H9 (cell line): ENCODE measurements at regions not wholly inside any gene's neighbourhood (a gene's known extent, or its start where the extent isn't known, plus 50 kb on each side); places are given as distances from the start of the nearest gene placed in this dataset.

Source experiments
- DNase-seq: peaks from one replicate; pipeline ENCODE4 v3.0.0-alpha.2; 2017
- H2AFZ ChIP-seq: one replicate; pipeline ENCODE4 v1.6.1; 2013; ENCODE audit warnings: mild to moderate bottlenecking, low read length, control low read depth, moderate library complexity
- H2AK5ac ChIP-seq: 2 replicates; pipeline ENCODE4 v1.6.1; 2013; ENCODE audit warnings: low read length, control low read depth, mixed read lengths; ENCODE audit not compliant: insufficient read length
- H2BK120ac ChIP-seq: one replicate; pipeline ENCODE4 v1.6.1; 2013; ENCODE audit warnings: low read depth, mild to moderate bottlenecking, low read length, control low read depth, inconsistent platforms; ENCODE audit not compliant: poor library complexity, severe bottlenecking
- H2BK12ac ChIP-seq: 2 replicates; pipeline ENCODE4 v1.6.1; 2013; ENCODE audit warnings: low read length, control low read depth, mixed read lengths, low read depth; ENCODE audit not compliant: insufficient read length
- H2BK15ac ChIP-seq: 2 replicates; pipeline ENCODE4 v1.6.1; 2013; ENCODE audit warnings: low read depth, low read length, control low read depth
- H2BK20ac ChIP-seq: one replicate; pipeline ENCODE4 v1.6.1; 2013; ENCODE audit warnings: low read depth, mild to moderate bottlenecking, low read length, control low read depth, inconsistent platforms; ENCODE audit not compliant: poor library complexity, severe bottlenecking
- H2BK5ac ChIP-seq: 2 replicates; pipeline ENCODE4 v1.6.1; 2013; ENCODE audit warnings: low read length, control low read depth, mixed read lengths; ENCODE audit not compliant: insufficient read length
- H3K14ac ChIP-seq: 2 replicates; pipeline ENCODE4 v1.6.1; 2013; ENCODE audit warnings: low read length, control low read depth; ENCODE audit not compliant: insufficient read depth
- H3K18ac ChIP-seq: 2 replicates; pipeline ENCODE4 v1.6.1; 2013; ENCODE audit warnings: low read depth, mild to moderate bottlenecking, mixed read lengths, low read length, control low read depth; ENCODE audit not compliant: insufficient read length
- H3K23ac ChIP-seq: 2 replicates; pipeline ENCODE4 v1.6.1; 2013; ENCODE audit warnings: low read length, control low read depth, mixed read lengths, low read depth; ENCODE audit not compliant: insufficient read length
- H3K23me2 ChIP-seq: 2 replicates; pipeline ENCODE4 v1.6.1; 2013; ENCODE audit warnings: low read depth, mild to moderate bottlenecking, mixed read lengths, low read length, control low read depth; ENCODE audit not compliant: insufficient read length, poor library complexity, severe bottlenecking
- H3K27ac ChIP-seq: 2 replicates; pipeline ENCODE4 v1.5.1; 2013; ENCODE audit warnings: low read length, control low read depth, mixed read lengths, low read depth; ENCODE audit not compliant: insufficient read length
- H3K27me3 ChIP-seq: 2 replicates; pipeline ENCODE4 v1.6.1; 2013; ENCODE audit warnings: low read length, control low read depth, inconsistent platforms; ENCODE audit not compliant: insufficient read depth
- H3K4ac ChIP-seq: 2 replicates; pipeline ENCODE4 v1.6.1; 2013; ENCODE audit warnings: low read depth, mild to moderate bottlenecking, control low read depth, inconsistent platforms, low read length, moderate library complexity
- H3K4me1 ChIP-seq: 2 replicates; pipeline ENCODE4 v1.6.1; 2013; ENCODE audit warnings: low read length, control low read depth, inconsistent platforms; ENCODE audit not compliant: insufficient read depth
- H3K4me2 ChIP-seq: 2 replicates; pipeline ENCODE4 v1.6.1; 2013; ENCODE audit warnings: low read length, control low read depth, mixed read lengths; ENCODE audit not compliant: insufficient read length, insufficient read depth
- H3K56ac ChIP-seq: 2 replicates; pipeline ENCODE4 v1.6.1; 2013; ENCODE audit warnings: low read depth, mild to moderate bottlenecking, mixed read lengths, low read length, control low read depth; ENCODE audit not compliant: insufficient read length
- H3K79me1 ChIP-seq: 2 replicates; pipeline ENCODE4 v1.6.1; 2013; ENCODE audit warnings: low read depth, mild to moderate bottlenecking, moderate library complexity, low read length, control low read depth, inconsistent platforms; ENCODE audit not compliant: insufficient read depth, poor library complexity, severe bottlenecking
- H3K79me2 ChIP-seq: 2 replicates; pipeline ENCODE4 v1.6.1; 2013; ENCODE audit warnings: low read length, control low read depth, inconsistent platforms; ENCODE audit not compliant: insufficient read depth
- H3K9ac ChIP-seq: 2 replicates; pipeline ENCODE4 v1.6.1; 2013; ENCODE audit warnings: low read length, control low read depth, mixed read lengths; ENCODE audit not compliant: insufficient read length; ENCODE audit errors: extremely low read depth
- H3K9me3 ChIP-seq: one replicate; pipeline ENCODE4 v1.6.1; 2013; ENCODE audit warnings: low read depth, low read length, inconsistent platforms; ENCODE audit not compliant: control insufficient read depth
- H3T11ph ChIP-seq: one replicate; pipeline ENCODE4 v1.6.1; 2013; ENCODE audit warnings: mild to moderate bottlenecking, low read length, control low read depth, inconsistent platforms
- H4K20me1 ChIP-seq: one replicate; pipeline ENCODE4 v1.6.1; 2013; ENCODE audit not compliant: control insufficient read depth, insufficient read length, insufficient read depth
- H4K5ac ChIP-seq: 2 replicates; pipeline ENCODE4 v1.6.1; 2013; ENCODE audit warnings: low read depth, mild to moderate bottlenecking, mixed read lengths, low read length, control low read depth; ENCODE audit not compliant: insufficient read length
- H4K8ac ChIP-seq: replicated peaks from 2 replicates; pipeline ENCODE4 v1.6.1; 2013; ENCODE audit warnings: low read length, control low read depth, mixed read lengths, low read depth; ENCODE audit not compliant: insufficient read length
- H4K91ac ChIP-seq: 2 replicates; pipeline ENCODE4 v1.6.1; 2013; ENCODE audit warnings: low read depth, mild to moderate bottlenecking, moderate library complexity, mixed read lengths, low read length, control low read depth; ENCODE audit not compliant: insufficient read length
- H3K27ac Mint-ChIP-seq, 3 experiments: 2 replicates in 2 of 3; 3 replicates in 1 of 3; pipeline ENCODE4 v1.8.0; 2020 to 2021; ENCODE audit warnings: mixed read lengths in 3 of 3, mild to moderate bottlenecking in 1 of 3, moderate library complexity in 1 of 3
- H3K27me3 Mint-ChIP-seq: 2 replicates; pipeline ENCODE4 v1.8.0; 2021; ENCODE audit warnings: low read depth, mild to moderate bottlenecking, moderate library complexity, mixed read lengths
- H3K36me3 Mint-ChIP-seq, 3 experiments: 2 replicates in 2 of 3; 3 replicates in 1 of 3; pipeline ENCODE4 v1.8.0; 2020 to 2021; ENCODE audit warnings: low read depth in 3 of 3, mixed read lengths in 3 of 3; ENCODE audit not compliant: insufficient read depth in 1 of 3
- H3K4me1 Mint-ChIP-seq, 2 experiments: 2 replicates each; pipeline ENCODE4 v1.8.0; 2020; ENCODE audit warnings: mixed read lengths in 2 of 2
- H3K4me3 Mint-ChIP-seq, 2 experiments: 2 replicates in 1 of 2; 3 replicates in 1 of 2; pipeline ENCODE4 v1.8.0; 2020 to 2021; ENCODE audit warnings: mild to moderate bottlenecking in 2 of 2, mixed read lengths in 2 of 2, moderate library complexity in 1 of 2
- H3K9me3 Mint-ChIP-seq, 2 experiments: 2 replicates in 1 of 2; 3 replicates in 1 of 2; pipeline ENCODE4 v1.8.0; 2020; ENCODE audit warnings: mild to moderate bottlenecking in 2 of 2, mixed read lengths in 2 of 2, moderate library complexity in 1 of 2
- WGBS: extraction: QIAGEN DNeasy Blood & Tissue Kit; methylation state at CpG from one replicate; pipeline ENCODE4 v1.1.7; 2013; ENCODE audit warnings: missing lambda C conversion rate, low lambda C conversion rate, mixed read lengths; ENCODE audit not compliant: insufficient read length; ENCODE audit errors: extremely low coverage; 5-methylcytosine and 5-hydroxymethylcytosine counted together
- TF ChIP-seq, protein P1 (sequence below): fragments of 200-600 bp; sonication (generic); conservative IDR thresholded peaks from 3 replicates; pipeline ENCODE4 v1.8.0; 2021; ENCODE audit warnings: antibody characterized with exemption, mild to moderate bottlenecking

DNA sequence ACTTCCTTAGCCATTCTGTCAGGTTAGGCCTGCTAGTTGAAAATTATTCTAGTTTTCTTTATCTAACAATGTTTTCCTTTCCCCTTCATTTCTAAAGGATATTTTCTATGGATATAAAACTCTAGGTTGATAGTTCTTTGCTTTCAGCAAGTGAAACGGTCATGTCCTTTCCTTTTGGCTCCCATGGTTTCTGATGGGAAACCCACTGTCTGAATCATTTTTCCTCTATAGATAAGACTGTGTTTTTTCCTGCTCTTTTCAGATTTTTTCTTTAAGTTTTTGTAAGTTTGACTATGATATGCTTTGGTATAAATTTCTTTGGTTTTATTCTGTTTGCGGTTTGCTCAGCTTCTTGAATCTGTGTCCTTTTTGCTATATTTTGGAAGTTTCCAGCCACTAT, 800.9 kb downstream of the USP25 start:
- Mint-ChIP-seq H3K36me3 (peaks cover 5 to 15% (median 8%) of the 10 kb centered on the region in 3 experiments; a peak in 4 of 7 replicates), H3K4me3 (no peak overlapping the region), H3K9me3 (peaks cover 15 to 18% of the 10 kb centered on the region in 2 experiments), H3K27me3 (no peaks in the 10 kb centered on the region), H3K4me1 (peaks cover 6 to 7% of the 10 kb centered on the region in 2 experiments), H3K27ac (no peak overlapping the region)
- Histone ChIP-seq H3K18ac (no peak overlapping the region), H3K79me1 (no peaks in the 10 kb centered on the region), H3K4me1 (no peaks in the 10 kb centered on the region), H2BK20ac (no peak overlapping the region), H3K23ac (no peak overlapping the region), H3K9me3 (no peaks in the 10 kb centered on the region), H3K79me2 (no peaks in the 10 kb centered on the region), H3K23me2 (no peaks in the 10 kb centered on the region), H3K4me2 (no peak overlapping the region), H2BK15ac (no peak overlapping the region), H3K14ac (no peak overlapping the region), H3K27ac (no peak overlapping the region), H3K4ac (no peak overlapping the region), H2BK120ac (no peak overlapping the region), H3K27me3 (no peaks in the 10 kb centered on the region), H3K9ac (no peak overlapping the region), H2AK5ac (no peak overlapping the region), H4K5ac (no peak overlapping the region), H2AFZ (no peak overlapping the region), H2BK5ac (no peak overlapping the region), H4K20me1 (no peaks in the 10 kb centered on the region), H3K56ac (no peak overlapping the region), H4K91ac (no peak overlapping the region), H3T11ph (no peak overlapping the region), H2BK12ac (no peak overlapping the region), H4K8ac (no peak overlapping the region)
- no CpG with 5 or more reads among the region's 2 CpGs for WGBS
- TF ChIP-seq, protein P1, sequence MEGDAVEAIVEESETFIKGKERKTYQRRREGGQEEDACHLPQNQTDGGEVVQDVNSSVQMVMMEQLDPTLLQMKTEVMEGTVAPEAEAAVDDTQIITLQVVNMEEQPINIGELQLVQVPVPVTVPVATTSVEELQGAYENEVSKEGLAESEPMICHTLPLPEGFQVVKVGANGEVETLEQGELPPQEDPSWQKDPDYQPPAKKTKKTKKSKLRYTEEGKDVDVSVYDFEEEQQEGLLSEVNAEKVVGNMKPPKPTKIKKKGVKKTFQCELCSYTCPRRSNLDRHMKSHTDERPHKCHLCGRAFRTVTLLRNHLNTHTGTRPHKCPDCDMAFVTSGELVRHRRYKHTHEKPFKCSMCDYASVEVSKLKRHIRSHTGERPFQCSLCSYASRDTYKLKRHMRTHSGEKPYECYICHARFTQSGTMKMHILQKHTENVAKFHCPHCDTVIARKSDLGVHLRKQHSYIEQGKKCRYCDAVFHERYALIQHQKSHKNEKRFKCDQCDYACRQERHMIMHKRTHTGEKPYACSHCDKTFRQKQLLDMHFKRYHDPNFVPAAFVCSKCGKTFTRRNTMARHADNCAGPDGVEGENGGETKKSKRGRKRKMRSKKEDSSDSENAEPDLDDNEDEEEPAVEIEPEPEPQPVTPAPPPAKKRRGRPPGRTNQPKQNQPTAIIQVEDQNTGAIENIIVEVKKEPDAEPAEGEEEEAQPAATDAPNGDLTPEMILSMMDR = no peak
- DNase-seq = no peak
